Esophagus squamous epithelium (tissue), 4 donors: ENCODE measurements at regions not wholly inside any gene's neighbourhood (a gene's known extent, or its start where the extent isn't known, plus 50 kb on each side); places are given as distances from the start of the nearest gene placed in this dataset.
"Not testable (repeated sequence)": the region's sequence is repeated elsewhere in the genome, so short reads cannot be mapped to it uniquely, and the experiment has no call there.

Source experiments
- CTCF ChIP-seq, 6 experiments: fragments of 450-650 bp in 4 of 6; fragments of 200-600 bp in 2 of 6; sonication (generic) in 2 of 6; IDR thresholded peaks; one replicate each; pipeline ENCODE4 v1.5.1; 2016 to 2019; ENCODE audit warnings: antibody characterized with exemption in 6 of 6, mild to moderate bottlenecking in 4 of 6, moderate library complexity in 4 of 6
- POLR2A ChIP-seq, 4 donors: fragments of 450-650 bp; IDR thresholded peaks; one replicate each; pipeline ENCODE4 v1.6.1; 2017; ENCODE audit warnings: antibody characterized with exemption in 4 of 4, mild to moderate bottlenecking in 4 of 4, moderate library complexity in 3 of 4

- TF ChIP-seq CTCF, POLR2A (IDR thresholded peaks at IDR 0.05): not testable (repeated sequence)
These were observed 57.2 kb upstream of the ME3 start for GRCh38 chr11:86729576-86729975.
